ENCODE measurements at regions not wholly inside any gene's neighbourhood (a gene's known extent, or its start where the extent isn't known, plus 50 kb on each side); places are given as distances from the start of the nearest gene placed in this dataset.

GRCh38 chr13:99892196-99892613, 79.4 kb downstream of the ZIC5 start (continued):
- TF ChIP-seq USF2 (IDR thresholded peaks at IDR 0.05; ENCODE audit: low read length) (0 out of 2 replicates have a peak, but pooled peaks have one; percentile 16), ATF2 (IDR thresholded peaks at IDR 0.05; ENCODE audit: low read length) (peak; percentile 53; the same call in 1 of the 2 replicates), SIN3A (conservative IDR thresholded peaks at IDR 0.05 in 1 of 2, IDR thresholded peaks at IDR 0.05 in 1 of 2; ENCODE audit: low read depth in 1 of 2, low read length in 2 of 2) (0 out of 4 replicates have a peak, but pooled peaks of 1 of the 2 experiments have one; percentile 28), CREB1 (IDR thresholded peaks at IDR 0.05) (peak; percentile 22; the same call in 1 of the 2 replicates), GABPA (IDR thresholded peaks at IDR 0.05; ENCODE audit: borderline replicate concordance, insufficient read depth, low read length) (no peak), KDM1A (IDR thresholded peaks at IDR 0.05; ENCODE audit: borderline replicate concordance, low read length) (peak; percentile 56; the same call in 1 of the 2 replicates), E2F6 (IDR thresholded peaks at IDR 0.05) (no peak), RFX5 (IDR thresholded peaks at IDR 0.05; ENCODE audit: borderline replicate concordance, low read depth, low read length) (no peak), SP2 (IDR thresholded peaks at IDR 0.05; ENCODE audit: low read length) (no peak), FOSL1 (IDR thresholded peaks at IDR 0.05; ENCODE audit: insufficient read depth, low read depth, low read length) (no peak), ZNF274 (IDR thresholded peaks at IDR 0.05; ENCODE audit: borderline replicate concordance, extremely low read depth, low read length) (no peak), EP300 (IDR thresholded peaks at IDR 0.05; ENCODE audit: borderline replicate concordance in 1 of 2, low read depth in 2 of 2, low read length in 2 of 2) (peak in 1 of 2 experiments; percentile 17; a peak in 1 of 3 replicates), SP1 (IDR thresholded peaks at IDR 0.05; ENCODE audit: low read depth, low read length) (peak; percentile 73), POLR2AphosphoS5 (IDR thresholded peaks at IDR 0.05; ENCODE audit: low read depth, low read length) (no peak; the same call in 1 of the 2 replicates), CHD1 (IDR thresholded peaks at IDR 0.05; ENCODE audit: low read depth, low read length) (no peak), EGR1 (IDR thresholded peaks at IDR 0.05; ENCODE audit: borderline replicate concordance, low read depth, low read length) (no peak)

Data from H1 (cell line).